ENCODE measurements at regions not wholly inside any gene's neighbourhood (a gene's known extent, or its start where the extent isn't known, plus 50 kb on each side); places are given as distances from the start of the nearest gene placed in this dataset.

DNA sequence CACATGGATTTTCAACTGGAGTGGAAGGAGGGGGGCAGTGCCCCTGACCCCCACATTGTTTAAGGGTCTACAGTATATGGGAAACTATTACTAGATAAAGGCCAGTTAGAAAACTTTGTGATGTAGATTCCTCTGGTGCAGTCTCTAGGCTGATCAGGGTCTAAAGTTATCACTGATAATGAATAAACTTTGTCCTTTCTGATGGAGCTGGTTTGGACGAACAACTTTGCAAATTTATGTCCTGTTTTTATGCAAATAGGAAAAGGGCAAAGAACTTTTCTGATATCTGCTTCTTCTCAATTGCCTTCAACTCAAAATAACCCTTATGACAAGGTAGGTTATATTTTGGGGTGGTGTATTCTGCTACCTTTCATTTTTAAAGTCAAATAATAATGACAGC lies 829.2 kb upstream of the ACVR2A start:
- no peaks in the 10 kb centered on the region for H3K9me3 ChIP-seq (ENCODE audit: low read depth, low read length, poor library complexity, severe bottlenecking)
- ChIA-PET POLR2A (ENCODE audit: low non-redundant PET) (no interaction called here), CTCF (no interaction called here)
- no peak for DNase-seq (ENCODE audit: low spot score)
- H3K4me3 ChIP-seq (ENCODE audit: low read depth, low read length, poor library complexity, severe bottlenecking), result no peak overlapping the region
- no peaks in the 10 kb centered on the region for H3K27me3 ChIP-seq (replicated peaks; ENCODE audit: insufficient read depth, low read depth, low read length, poor library complexity)
- TF ChIP-seq, protein P1, sequence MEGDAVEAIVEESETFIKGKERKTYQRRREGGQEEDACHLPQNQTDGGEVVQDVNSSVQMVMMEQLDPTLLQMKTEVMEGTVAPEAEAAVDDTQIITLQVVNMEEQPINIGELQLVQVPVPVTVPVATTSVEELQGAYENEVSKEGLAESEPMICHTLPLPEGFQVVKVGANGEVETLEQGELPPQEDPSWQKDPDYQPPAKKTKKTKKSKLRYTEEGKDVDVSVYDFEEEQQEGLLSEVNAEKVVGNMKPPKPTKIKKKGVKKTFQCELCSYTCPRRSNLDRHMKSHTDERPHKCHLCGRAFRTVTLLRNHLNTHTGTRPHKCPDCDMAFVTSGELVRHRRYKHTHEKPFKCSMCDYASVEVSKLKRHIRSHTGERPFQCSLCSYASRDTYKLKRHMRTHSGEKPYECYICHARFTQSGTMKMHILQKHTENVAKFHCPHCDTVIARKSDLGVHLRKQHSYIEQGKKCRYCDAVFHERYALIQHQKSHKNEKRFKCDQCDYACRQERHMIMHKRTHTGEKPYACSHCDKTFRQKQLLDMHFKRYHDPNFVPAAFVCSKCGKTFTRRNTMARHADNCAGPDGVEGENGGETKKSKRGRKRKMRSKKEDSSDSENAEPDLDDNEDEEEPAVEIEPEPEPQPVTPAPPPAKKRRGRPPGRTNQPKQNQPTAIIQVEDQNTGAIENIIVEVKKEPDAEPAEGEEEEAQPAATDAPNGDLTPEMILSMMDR (conservative IDR thresholded peaks at IDR 0.05; ENCODE audit: low read depth, low read length), result no peak
- TF ChIP-seq EZH2 (IDR thresholded peaks at IDR 0.05; ENCODE audit: borderline replicate concordance, low read depth, low read length, poor library complexity, severe bottlenecking), result no peak
- no peaks in the 10 kb centered on the region for H3K4me1 ChIP-seq (ENCODE audit: insufficient read depth, low read length, poor library complexity, severe bottlenecking)
- H3K36me3 ChIP-seq (ENCODE audit: insufficient read depth, low read length, poor library complexity, severe bottlenecking), result no peaks in the 10 kb centered on the region
- intact Hi-C loops (cut with micrococcal nuclease; ENCODE audit: unreplicated experiment), result no loop called here
- BruUV-seq (replicated peaks), result no TSS peak
- H3K27ac ChIP-seq (ENCODE audit: low read depth, low read length, poor library complexity, severe bottlenecking), result no peak overlapping the region

DNA sequence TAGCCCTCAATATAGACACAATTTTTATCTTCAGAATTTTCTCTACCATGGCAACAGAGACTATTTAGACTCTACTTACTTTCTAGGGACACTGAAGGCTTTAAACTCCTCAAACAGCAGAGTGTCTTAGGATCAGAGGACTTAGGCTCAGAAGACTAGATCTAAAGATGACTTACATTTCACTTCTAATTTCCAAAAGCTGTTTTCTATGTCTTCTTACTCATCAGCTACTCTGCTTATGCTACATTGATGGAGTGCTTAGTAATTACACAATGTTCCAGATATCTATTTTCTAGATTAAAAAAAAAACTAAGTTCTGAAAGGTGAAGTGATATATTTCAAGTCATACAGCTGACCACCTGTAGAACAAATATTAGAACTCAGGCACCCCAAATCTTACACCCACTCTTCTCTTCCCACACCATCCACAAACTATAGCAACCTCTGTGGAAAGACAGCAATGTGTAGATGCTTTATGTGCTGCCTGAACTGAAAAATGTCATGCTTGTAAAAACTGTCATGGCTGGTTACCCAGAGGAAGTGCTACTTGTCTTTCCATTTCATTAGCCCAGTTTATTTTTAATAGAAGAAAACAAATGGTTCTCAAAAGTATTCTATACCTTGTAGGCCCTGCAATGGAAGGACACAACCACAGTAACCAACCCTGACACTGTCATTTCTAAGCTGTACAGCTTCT lies 831.0 kb upstream of the ACVR2A start:
- Histone ChIP-seq H3K27ac (ENCODE audit: low read depth, low read length, poor library complexity, severe bottlenecking) (no peak overlapping the region), H3K27me3 (replicated peaks; ENCODE audit: insufficient read depth, low read depth, low read length, poor library complexity) (no peaks in the 10 kb centered on the region), H3K4me1 (ENCODE audit: insufficient read depth, low read length, poor library complexity, severe bottlenecking) (no peaks in the 10 kb centered on the region), H3K9me3 (ENCODE audit: low read depth, low read length, poor library complexity, severe bottlenecking) (no peaks in the 10 kb centered on the region), H3K36me3 (ENCODE audit: insufficient read depth, low read length, poor library complexity, severe bottlenecking) (no peaks in the 10 kb centered on the region), H3K4me3 (ENCODE audit: low read depth, low read length, poor library complexity, severe bottlenecking) (no peak overlapping the region)
- intact Hi-C loops (cut with micrococcal nuclease; ENCODE audit: unreplicated experiment), result no loop called here
- no peak for DNase-seq (ENCODE audit: low spot score)
- ChIA-PET POLR2A (ENCODE audit: low non-redundant PET) (interaction anchor here (0.6 kb wide), 1 partner anchor 320 kb away, joined by 3 read pairs; no protein-coding TSS in a partner anchor), CTCF (interaction anchor here (0.6 kb wide), 1 partner anchor 30 kb away, joined by 3 read pairs; no protein-coding TSS in a partner anchor)
- TF ChIP-seq, protein P1 (conservative IDR thresholded peaks at IDR 0.05; ENCODE audit: low read depth, low read length), result no peak
- TF ChIP-seq EZH2 (IDR thresholded peaks at IDR 0.05; ENCODE audit: borderline replicate concordance, low read depth, low read length, poor library complexity, severe bottlenecking), result no peak
- BruUV-seq (replicated peaks), result no TSS peak

DNA sequence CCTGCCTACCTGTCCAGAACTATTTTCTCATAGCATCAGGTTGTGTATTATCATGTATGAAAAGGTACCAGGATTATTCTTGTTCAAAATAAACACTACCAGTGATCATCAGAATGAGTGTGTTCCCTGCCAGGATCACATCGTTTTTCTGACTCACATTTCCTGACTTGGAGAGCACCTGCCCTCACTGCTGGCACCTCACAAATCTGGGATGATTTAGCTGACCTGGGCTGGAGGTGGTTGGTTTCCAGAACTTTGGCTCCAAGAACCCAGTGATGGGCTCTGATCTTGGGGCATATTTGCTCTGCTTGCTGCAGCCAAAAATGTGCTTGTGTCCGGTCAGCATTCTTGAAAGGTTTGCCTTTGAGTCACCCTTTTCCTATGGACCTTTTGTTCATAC lies 836.3 kb upstream of the ACVR2A start:
- ChIA-PET POLR2A (ENCODE audit: low non-redundant PET) (no interaction called here), CTCF (no interaction called here)
- Histone ChIP-seq H3K4me3 (ENCODE audit: low read depth, low read length, poor library complexity, severe bottlenecking) (no peak overlapping the region), H3K36me3 (ENCODE audit: insufficient read depth, low read length, poor library complexity, severe bottlenecking) (no peaks in the 10 kb centered on the region), H3K4me1 (ENCODE audit: insufficient read depth, low read length, poor library complexity, severe bottlenecking) (no peaks in the 10 kb centered on the region), H3K27me3 (replicated peaks; ENCODE audit: insufficient read depth, low read depth, low read length, poor library complexity) (no peaks in the 10 kb centered on the region), H3K9me3 (ENCODE audit: low read depth, low read length, poor library complexity, severe bottlenecking) (no peaks in the 10 kb centered on the region), H3K27ac (ENCODE audit: low read depth, low read length, poor library complexity, severe bottlenecking) (no peak overlapping the region)
- no peak for DNase-seq (ENCODE audit: low spot score)
- TF ChIP-seq EZH2 (IDR thresholded peaks at IDR 0.05; ENCODE audit: borderline replicate concordance, low read depth, low read length, poor library complexity, severe bottlenecking), result no peak
- TF ChIP-seq, protein P1 (conservative IDR thresholded peaks at IDR 0.05; ENCODE audit: low read depth, low read length), result no peak
- BruUV-seq (replicated peaks), result no TSS peak
- intact Hi-C loops (cut with micrococcal nuclease; ENCODE audit: unreplicated experiment), result no loop called here
